ENCODE measurements at regions not wholly inside any gene's neighbourhood (a gene's known extent, or its start where the extent isn't known, plus 50 kb on each side); places are given as distances from the start of the nearest gene placed in this dataset.
A peak's percentile ranks its signal among the peaks of the same experiment; 100 is the strongest.

- Histone ChIP-seq H3K4me3 (no peak overlapping the region), H3K27me3 (ENCODE audit: low read depth) (no peaks in the 10 kb centered on the region; the same call in 1 of the 2 replicates), H3K4me1 (no peaks in the 10 kb centered on the region), H3K36me3 (replicated peaks) (no peaks in the 10 kb centered on the region), H3K9me3 (no peaks in the 10 kb centered on the region)
- DNase-seq (ENCODE audit: low spot score in 2 of 2), result no peak
- in situ Hi-C loops (cut with MboI; ENCODE audit: low sequenced_read_pairs), result no loop called here
Measured at GRCh38 chr7:11221984-11222383, 248.3 kb downstream of the PHF14 start.

DNA sequence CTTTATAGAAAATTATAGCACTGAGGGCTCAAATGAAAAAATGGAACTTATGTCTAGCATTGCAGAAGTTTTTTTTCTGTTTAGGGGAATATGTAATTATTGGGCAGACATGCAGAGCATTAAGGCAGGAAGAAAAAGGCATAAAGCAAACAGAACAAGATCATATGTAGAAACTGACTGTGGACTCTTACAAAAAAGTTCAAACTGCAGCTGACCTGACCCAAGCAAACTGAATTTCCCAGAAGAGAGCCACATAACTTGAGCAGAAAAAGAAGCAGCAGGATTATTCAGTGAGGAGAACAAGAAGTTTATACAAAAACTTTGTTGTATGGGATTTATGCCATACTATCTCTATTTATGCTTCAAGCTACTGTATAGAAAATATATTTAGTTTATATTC lies 250.9 kb downstream of the PHF14 start:
- H3K27me3 ChIP-seq (ENCODE audit: low read depth), result no peaks in the 10 kb centered on the region
- H3K36me3 ChIP-seq (replicated peaks), result no peaks in the 10 kb centered on the region
- no peak for DNase-seq (ENCODE audit: low spot score in 2 of 2)
- H3K9me3 ChIP-seq, result no peaks in the 10 kb centered on the region
- H3K4me1 ChIP-seq, result no peaks in the 10 kb centered on the region
- no peak overlapping the region for H3K4me3 ChIP-seq
- in situ Hi-C loops (cut with MboI; ENCODE audit: low sequenced_read_pairs), result no loop called here

DNA sequence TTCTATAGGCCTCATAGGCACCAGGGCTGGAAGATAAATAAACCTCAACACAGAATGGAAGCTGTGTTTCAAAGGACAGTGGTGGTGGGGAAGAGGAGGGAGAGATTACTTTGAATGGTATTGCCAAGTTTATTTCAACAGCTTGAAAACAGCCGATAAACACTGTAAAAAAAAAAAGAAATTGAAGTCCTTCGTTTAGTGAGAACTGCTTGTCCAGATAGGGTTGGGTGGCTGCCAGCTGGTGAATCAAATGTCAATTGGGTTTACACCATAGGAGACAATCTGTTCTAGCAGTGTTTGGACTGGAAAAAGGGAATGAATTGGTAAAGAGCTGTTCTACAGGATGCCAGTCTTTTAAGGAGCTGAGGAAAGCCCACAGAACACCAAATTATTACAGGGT lies 254.8 kb downstream of the PHF14 start:
- Histone ChIP-seq H3K27me3 (ENCODE audit: low read depth) (no peaks in the 10 kb centered on the region), H3K9me3 (no peaks in the 10 kb centered on the region), H3K36me3 (replicated peaks) (no peaks in the 10 kb centered on the region), H3K4me1 (no peaks in the 10 kb centered on the region), H3K4me3 (no peak overlapping the region)
- no peak for DNase-seq (ENCODE audit: low spot score in 2 of 2)
- in situ Hi-C loops (cut with MboI; ENCODE audit: low sequenced_read_pairs), result no loop called here

DNA sequence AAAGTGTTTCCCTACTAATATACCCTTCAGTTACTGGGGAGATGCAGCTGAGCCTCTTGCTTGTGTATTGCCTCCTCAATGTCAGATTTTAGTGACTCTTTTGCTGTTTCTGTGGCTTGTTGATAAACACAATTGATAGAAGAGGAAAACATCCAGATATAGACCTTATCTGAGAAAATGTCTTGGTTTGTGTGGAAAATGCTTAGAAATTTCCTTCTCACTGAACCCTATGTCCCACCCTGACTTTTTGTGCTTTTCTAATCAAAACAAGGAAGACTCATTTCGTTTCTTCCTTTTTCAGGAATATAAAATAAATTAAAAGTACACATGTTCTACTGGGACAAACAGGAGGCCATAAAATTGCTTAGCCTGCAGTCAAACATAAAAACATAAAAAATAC lies 257.5 kb downstream of the PHF14 start:
- in situ Hi-C loops (cut with MboI; ENCODE audit: low sequenced_read_pairs), result no loop called here

GRCh38 chr7:11232462-11232861 lies 258.8 kb downstream of the PHF14 start:
- in situ Hi-C loops (cut with MboI; ENCODE audit: low sequenced_read_pairs), result no loop called here
- no peak for DNase-seq (ENCODE audit: low spot score in 2 of 2)
- Histone ChIP-seq H3K4me3 (no peak overlapping the region), H3K9me3 (no peaks in the 10 kb centered on the region), H3K36me3 (replicated peaks) (no peaks in the 10 kb centered on the region), H3K27me3 (ENCODE audit: low read depth) (no peaks in the 10 kb centered on the region), H3K4me1 (peaks cover 13% of the 10 kb centered on the region)

More for the DNA sequence above, 257.5 kb downstream of the PHF14 start:
- Histone ChIP-seq H3K4me3 (no peak overlapping the region), H3K4me1 (peaks cover under 1% of the 10 kb centered on the region; the same call in 1 of the 2 replicates), H3K36me3 (replicated peaks) (no peaks in the 10 kb centered on the region), H3K9me3 (no peaks in the 10 kb centered on the region), H3K27me3 (ENCODE audit: low read depth) (no peaks in the 10 kb centered on the region)
- no peak for DNase-seq (ENCODE audit: low spot score in 2 of 2)

GRCh38 chr7:11233871-11234270 lies 260.2 kb downstream of the PHF14 start:
- no peak for DNase-seq (ENCODE audit: low spot score in 2 of 2)
- H3K36me3 ChIP-seq (replicated peaks), result no peaks in the 10 kb centered on the region

GRCh38 chr7:11235491-11235890 lies 261.8 kb downstream of the PHF14 start:
- in situ Hi-C loops (cut with MboI; ENCODE audit: low sequenced_read_pairs), result no loop called here
- DNase-seq (ENCODE audit: low spot score in 2 of 2), result no peak
- no peaks in the 10 kb centered on the region for H3K36me3 ChIP-seq (replicated peaks)
- H3K9me3 ChIP-seq, result no peaks in the 10 kb centered on the region
- no peak overlapping the region for H3K4me3 ChIP-seq
- H3K4me1 ChIP-seq, result peaks cover 31% of the 10 kb centered on the region
- H3K27me3 ChIP-seq (ENCODE audit: low read depth), result no peaks in the 10 kb centered on the region

More at GRCh38 chr7:11233871-11234270, 260.2 kb downstream of the PHF14 start:
- Histone ChIP-seq H3K4me3 (no peak overlapping the region), H3K27me3 (ENCODE audit: low read depth) (no peaks in the 10 kb centered on the region), H3K4me1 (peaks cover 24% of the 10 kb centered on the region), H3K9me3 (no peaks in the 10 kb centered on the region)
- in situ Hi-C loops (cut with MboI; ENCODE audit: low sequenced_read_pairs), result no loop called here

GRCh38 chr7:11236680-11237079 lies 263.0 kb downstream of the PHF14 start:
- Histone ChIP-seq H3K4me1 (peaks cover 35% of the 10 kb centered on the region), H3K4me3 (no peak overlapping the region), H3K36me3 (replicated peaks) (no peaks in the 10 kb centered on the region), H3K27me3 (ENCODE audit: low read depth) (no peaks in the 10 kb centered on the region), H3K9me3 (no peaks in the 10 kb centered on the region)
- no peak for DNase-seq (ENCODE audit: low spot score in 2 of 2)
- in situ Hi-C loops (cut with MboI; ENCODE audit: low sequenced_read_pairs), result no loop called here

DNA sequence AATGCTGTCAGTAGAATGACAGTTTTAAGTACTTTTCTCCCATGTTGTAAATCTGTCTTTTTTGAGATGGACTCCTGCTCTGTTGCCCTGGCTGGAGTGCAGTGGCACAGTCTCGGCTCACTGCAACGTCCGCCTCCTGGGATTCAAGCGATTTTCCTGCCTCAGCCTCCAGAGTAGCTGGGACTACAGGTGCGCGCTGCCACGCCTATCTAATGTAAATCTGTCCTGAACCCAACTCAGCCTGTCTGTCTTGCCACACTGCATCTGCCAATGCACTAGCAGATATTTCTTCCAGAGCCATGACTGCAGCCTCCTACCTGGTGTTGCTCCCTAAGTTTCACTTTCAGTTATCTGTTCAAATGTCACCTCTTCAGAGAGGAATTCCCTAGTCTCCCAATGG lies 264.1 kb downstream of the PHF14 start:
- DNase-seq (ENCODE audit: low spot score in 2 of 2), result peak; percentile 23 to 37
- H3K36me3 ChIP-seq (replicated peaks), result no peaks in the 10 kb centered on the region
- in situ Hi-C loops (cut with MboI; ENCODE audit: low sequenced_read_pairs), result no loop called here
- peaks cover 35% of the 10 kb centered on the region for H3K4me1 ChIP-seq
- H3K9me3 ChIP-seq, result no peaks in the 10 kb centered on the region
- peak overlapping the region; percentile 19 for H3K4me3 ChIP-seq
- H3K27me3 ChIP-seq (ENCODE audit: low read depth), result no peaks in the 10 kb centered on the region

DNA sequence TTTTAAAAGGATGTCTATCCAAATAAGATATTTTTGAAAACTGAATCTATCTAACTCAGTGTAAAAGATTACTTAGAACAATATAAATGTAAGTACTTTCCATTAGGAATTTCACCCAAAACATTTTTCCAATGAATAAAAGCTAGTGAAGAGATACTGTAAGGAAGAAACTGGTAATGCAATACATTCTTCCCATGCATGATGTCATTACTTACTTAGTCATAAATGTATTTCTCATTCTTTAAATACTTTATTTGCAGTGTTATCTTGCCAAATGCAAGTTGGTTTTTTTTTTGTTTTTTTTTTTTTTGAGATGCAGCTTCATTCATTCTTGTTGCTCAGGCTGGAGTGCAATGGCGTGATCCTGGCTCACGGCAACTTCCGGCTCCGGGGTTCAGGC lies 265.6 kb downstream of the PHF14 start:
- in situ Hi-C loops (cut with MboI; ENCODE audit: low sequenced_read_pairs), result no loop called here
- Histone ChIP-seq H3K9me3 (no peaks in the 10 kb centered on the region), H3K4me3 (no peak overlapping the region), H3K4me1 (peaks cover 35% of the 10 kb centered on the region), H3K36me3 (replicated peaks) (no peaks in the 10 kb centered on the region), H3K27me3 (ENCODE audit: low read depth) (no peaks in the 10 kb centered on the region)
- no peak for DNase-seq (ENCODE audit: low spot score in 2 of 2)

GRCh38 chr7:11243739-11244138 lies 270.1 kb downstream of the PHF14 start:
- Histone ChIP-seq H3K4me1 (peaks cover 12% of the 10 kb centered on the region), H3K36me3 (replicated peaks) (no peaks in the 10 kb centered on the region), H3K27me3 (ENCODE audit: low read depth) (no peaks in the 10 kb centered on the region), H3K4me3 (no peak overlapping the region), H3K9me3 (no peaks in the 10 kb centered on the region)
- DNase-seq (ENCODE audit: low spot score in 2 of 2), result no peak
- in situ Hi-C loops (cut with MboI; ENCODE audit: low sequenced_read_pairs), result no loop called here

- Histone ChIP-seq H3K36me3 (replicated peaks) (no peaks in the 10 kb centered on the region), H3K9me3 (no peaks in the 10 kb centered on the region), H3K27me3 (ENCODE audit: low read depth) (no peaks in the 10 kb centered on the region), H3K4me1 (peaks cover 8% of the 10 kb centered on the region), H3K4me3 (no peak overlapping the region)
- DNase-seq (ENCODE audit: low spot score in 2 of 2), result no peak
- in situ Hi-C loops (cut with MboI; ENCODE audit: low sequenced_read_pairs), result no loop called here
Measured at GRCh38 chr7:11244149-11244548, 270.5 kb downstream of the PHF14 start.

DNA sequence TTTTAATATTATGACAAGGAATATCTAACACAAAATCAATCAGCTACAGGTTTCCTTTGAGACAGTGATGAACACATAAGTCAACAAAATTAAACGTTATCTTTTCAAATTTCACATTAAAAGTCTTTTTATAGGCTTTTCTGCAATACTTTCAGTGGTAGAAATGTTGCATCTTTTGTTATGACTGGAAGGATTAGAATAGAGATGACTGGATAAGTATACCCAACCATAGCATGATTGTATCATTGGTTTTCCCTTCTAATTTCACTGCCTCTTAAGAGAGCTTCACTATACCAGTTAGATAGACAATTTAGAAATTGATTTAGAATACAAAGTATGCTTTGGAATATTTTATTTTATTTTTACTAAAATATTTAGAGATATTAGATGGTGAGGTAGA lies 273.9 kb downstream of the PHF14 start:
- Histone ChIP-seq H3K4me1 (no peaks in the 10 kb centered on the region), H3K4me3 (no peak overlapping the region), H3K36me3 (replicated peaks) (no peaks in the 10 kb centered on the region), H3K27me3 (ENCODE audit: low read depth) (no peaks in the 10 kb centered on the region), H3K9me3 (no peaks in the 10 kb centered on the region)
- DNase-seq (ENCODE audit: low spot score in 2 of 2), result no peak
- in situ Hi-C loops (cut with MboI; ENCODE audit: low sequenced_read_pairs), result no loop called here

DNA sequence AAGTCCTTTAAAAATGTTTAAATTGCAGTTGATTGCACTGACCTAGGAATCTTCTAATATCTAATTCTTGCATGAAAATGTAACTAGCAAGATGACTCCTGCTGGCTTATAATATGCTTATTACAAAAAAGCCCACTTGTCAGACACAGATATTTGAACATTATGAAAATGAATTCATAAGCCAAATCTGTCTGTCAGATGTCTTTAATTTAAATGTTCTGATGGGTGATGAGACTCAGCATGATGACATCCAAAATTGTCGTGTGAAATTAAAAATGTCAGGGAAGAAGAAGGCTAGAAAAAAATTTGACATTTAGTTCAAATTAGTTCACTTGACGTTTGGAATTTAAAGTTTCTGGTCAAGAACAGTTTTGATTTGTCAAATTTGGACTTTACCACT lies 277.8 kb downstream of the PHF14 start:
- Histone ChIP-seq H3K4me3 (no peak overlapping the region), H3K4me1 (no peaks in the 10 kb centered on the region), H3K27me3 (ENCODE audit: low read depth) (no peaks in the 10 kb centered on the region), H3K9me3 (no peaks in the 10 kb centered on the region), H3K36me3 (replicated peaks) (no peaks in the 10 kb centered on the region)
- in situ Hi-C loops (cut with MboI; ENCODE audit: low sequenced_read_pairs), result no loop called here
- no peak for DNase-seq (ENCODE audit: low spot score in 2 of 2)

DNA sequence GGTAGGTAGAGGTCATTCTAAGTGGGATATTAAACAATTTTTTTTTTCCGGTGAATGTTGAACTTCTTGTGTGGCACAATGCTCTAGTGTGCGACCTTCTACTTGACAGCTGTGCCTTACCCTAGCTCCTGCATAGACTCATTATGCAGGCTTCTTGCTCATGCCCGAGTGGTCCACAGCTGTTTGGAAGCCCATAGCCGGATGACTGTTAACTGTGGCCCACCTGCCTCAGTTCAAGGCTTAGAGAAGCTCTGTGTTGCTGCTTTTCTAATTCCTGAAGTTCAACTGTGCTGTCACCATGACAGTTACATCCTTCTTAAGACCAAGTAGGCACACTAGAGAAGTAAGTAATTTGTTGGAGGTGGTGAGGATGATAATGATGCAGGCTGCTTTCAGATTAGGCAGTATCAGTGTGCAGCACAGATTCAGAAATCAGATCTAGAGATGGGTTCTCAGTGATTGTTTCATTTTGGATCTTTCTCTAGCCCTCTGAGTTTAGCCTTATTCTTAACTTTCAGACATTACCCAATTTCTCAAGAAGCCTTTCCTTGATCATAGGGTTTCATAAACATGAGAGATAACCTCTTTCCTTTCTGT lies 278.4 kb downstream of the PHF14 start:
- Histone ChIP-seq H3K9me3 (no peaks in the 10 kb centered on the region), H3K4me3 (no peak overlapping the region), H3K27me3 (ENCODE audit: low read depth) (no peaks in the 10 kb centered on the region), H3K4me1 (no peaks in the 10 kb centered on the region), H3K36me3 (replicated peaks) (no peaks in the 10 kb centered on the region)
- no peak for DNase-seq (ENCODE audit: low spot score in 2 of 2)
- in situ Hi-C loops (cut with MboI; ENCODE audit: low sequenced_read_pairs), result no loop called here
